Fibroblast of skin of left biceps (primary cell): ENCODE measurements at regions not wholly inside any gene's neighbourhood (a gene's known extent, or its start where the extent isn't known, plus 50 kb on each side); places are given as distances from the start of the nearest gene placed in this dataset.

ENCODE experiments used
- DNase-seq, 2 experiments: peaks; one replicate each; pipeline ENCODE4 v3.0.0-alpha.2; 2013; ENCODE audit warnings: low read depth in 2 of 2

GRCh38 chr13:107043021-107043956 lies 475.4 kb upstream of the ARGLU1 start:
- peak; percentile 53 to 60 for DNase-seq

- peak; percentile 75 to 83 for DNase-seq
Measured at GRCh38 chr13:107035778-107036177, 467.8 kb upstream of the ARGLU1 start.

GRCh38 chr13:107035186-107035585 lies 467.2 kb upstream of the ARGLU1 start:
- DNase-seq: no peak

- DNase-seq: peak; percentile 47 to 53
Measured at GRCh38 chr13:107034236-107034872, 466.4 kb upstream of the ARGLU1 start.

GRCh38 chr13:107031716-107032115 lies 463.8 kb upstream of the ARGLU1 start:
- DNase-seq: no peak

- DNase-seq: no peak
Measured at GRCh38 chr13:107028751-107029150, 460.8 kb upstream of the ARGLU1 start.

- DNase-seq: no peak
Measured at GRCh38 chr13:107025991-107026390, 458.1 kb upstream of the ARGLU1 start.

GRCh38 chr13:107023335-107023734 lies 455.4 kb upstream of the ARGLU1 start:
- DNase-seq: no peak

- no peak for DNase-seq
Measured at GRCh38 chr13:107020393-107020792, 452.5 kb upstream of the ARGLU1 start.

GRCh38 chr13:107018285-107018684 lies 450.3 kb upstream of the ARGLU1 start:
- no peak for DNase-seq

GRCh38 chr13:107006661-107007060 lies 438.7 kb upstream of the ARGLU1 start:
- DNase-seq: peak; percentile 43 to 58

GRCh38 chr13:107005577-107005976 lies 437.6 kb upstream of the ARGLU1 start:
- no peak for DNase-seq

GRCh38 chr13:107003911-107004310 lies 436.0 kb upstream of the ARGLU1 start:
- no peak for DNase-seq

- DNase-seq: no peak
Measured at GRCh38 chr13:106998664-106999063, 430.7 kb upstream of the ARGLU1 start.

- DNase-seq: no peak
Measured at GRCh38 chr13:106997696-106998095, 429.8 kb upstream of the ARGLU1 start.

- DNase-seq: peak in 1 of 2 experiments; percentile 18
Measured at GRCh38 chr13:106996867-106997618, 429.1 kb upstream of the ARGLU1 start.

GRCh38 chr13:106990594-106990993 lies 422.7 kb upstream of the ARGLU1 start:
- DNase-seq: no peak

- DNase-seq: peak; percentile 36 to 45
Measured at GRCh38 chr13:106989876-106990275, 421.9 kb upstream of the ARGLU1 start.

- DNase-seq: no peak
Measured at GRCh38 chr13:106987427-106987785, 419.5 kb upstream of the ARGLU1 start.

GRCh38 chr13:106986687-106987426 lies 418.9 kb upstream of the ARGLU1 start:
- no peak for DNase-seq

GRCh38 chr13:106986033-106986484 lies 418.1 kb upstream of the ARGLU1 start:
- DNase-seq: peak in 1 of 2 experiments; percentile 25
